HG03469 (cell line): ENCODE measurements at regions not wholly inside any gene's neighbourhood (a gene's known extent, or its start where the extent isn't known, plus 50 kb on each side); places are given as distances from the start of the nearest gene placed in this dataset.

ENCODE experiments used
- ATAC-seq: cut with Tn5 transposase; IDR thresholded peaks from one replicate; pipeline ENCODE4 v1.9.1; 2021; ENCODE audit warnings: mild to moderate bottlenecking, moderate library complexity, moderate number of reproducible peaks; ENCODE audit not compliant: unreplicated experiment

DNA sequence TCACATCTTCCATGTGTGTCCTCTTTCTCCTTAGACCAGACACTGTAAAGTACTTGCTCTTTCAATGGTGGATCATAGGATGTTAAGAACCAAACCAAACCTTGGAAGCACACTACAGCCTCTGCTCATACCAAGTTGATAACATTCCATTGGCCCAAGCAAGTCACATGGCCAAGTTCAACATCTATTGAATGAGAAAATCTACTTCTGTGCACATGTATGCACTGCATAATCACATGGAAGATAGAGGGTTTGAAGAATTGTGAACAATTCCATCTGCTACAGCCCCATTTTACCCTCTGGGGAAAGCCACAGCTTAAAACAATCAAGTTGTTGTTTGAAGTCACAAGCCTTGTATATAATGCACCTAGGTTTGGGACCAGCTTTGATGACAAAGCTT, 68.2 kb downstream of the MFAP3 start:
- no peak for ATAC-seq

DNA sequence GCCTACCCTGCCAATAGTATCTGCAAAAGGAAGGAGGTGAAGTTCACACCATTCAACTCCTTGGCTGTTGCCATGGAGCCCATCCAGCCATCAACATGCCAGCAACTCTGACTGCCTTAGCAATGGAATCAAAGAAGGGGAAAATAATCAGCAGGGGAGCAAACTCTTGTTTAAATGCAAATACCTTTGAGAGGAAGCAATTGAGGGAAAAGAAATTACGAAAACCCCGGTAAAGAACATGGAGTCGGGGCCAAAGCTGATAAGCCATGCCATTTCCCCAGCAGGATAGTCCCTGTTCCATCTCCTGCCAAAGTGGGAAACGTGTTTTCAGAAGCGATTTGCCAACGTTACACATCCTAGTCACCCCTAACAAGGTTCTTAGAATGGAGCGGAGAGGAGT, 69.0 kb downstream of the MFAP3 start:
- no peak for ATAC-seq

DNA sequence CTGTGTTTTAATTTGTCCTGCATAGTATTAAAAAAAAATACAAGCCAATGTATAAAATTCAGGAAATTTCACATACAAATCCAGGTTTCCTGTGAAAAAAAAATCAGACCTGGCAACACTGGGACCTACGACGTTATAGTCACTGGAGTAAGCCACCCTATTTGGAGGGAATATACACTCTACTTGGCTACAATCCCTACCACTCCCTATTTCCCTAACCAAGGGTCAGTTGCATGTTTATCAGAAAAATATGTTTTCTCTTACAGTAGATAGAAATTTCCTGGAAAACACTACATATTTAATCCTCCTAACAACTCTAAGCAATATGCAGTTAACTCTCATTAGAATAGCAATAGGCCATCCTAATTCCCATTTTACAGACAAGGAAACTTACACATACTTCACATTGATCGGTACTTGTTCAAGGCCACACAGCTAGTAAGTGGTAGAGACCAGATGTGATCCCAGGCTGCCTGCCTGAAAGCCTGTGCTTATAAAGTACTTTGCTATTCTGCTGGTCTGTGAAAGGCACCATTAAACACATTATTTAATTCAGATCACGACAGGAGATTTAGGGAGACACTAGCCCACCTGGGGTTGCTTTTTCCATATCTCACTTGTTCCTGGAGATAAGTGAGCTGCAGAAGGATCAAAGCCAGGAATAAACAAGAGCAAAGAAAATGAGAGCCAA, 70.8 kb downstream of the MFAP3 start:
- ATAC-seq: no peak

GRCh38 chr5:154110107-154110453, 71.3 kb downstream of the MFAP3 start:
- ATAC-seq: no peak

- no peak for ATAC-seq
These were observed 71.9 kb downstream of the MFAP3 start for GRCh38 chr5:154110716-154111115.

- ATAC-seq: no peak
These were observed 72.4 kb downstream of the MFAP3 start for GRCh38 chr5:154111214-154111613.

- peak; percentile 61 for ATAC-seq
These were observed 73.5 kb downstream of the MFAP3 start for GRCh38 chr5:154112255-154112654.

DNA sequence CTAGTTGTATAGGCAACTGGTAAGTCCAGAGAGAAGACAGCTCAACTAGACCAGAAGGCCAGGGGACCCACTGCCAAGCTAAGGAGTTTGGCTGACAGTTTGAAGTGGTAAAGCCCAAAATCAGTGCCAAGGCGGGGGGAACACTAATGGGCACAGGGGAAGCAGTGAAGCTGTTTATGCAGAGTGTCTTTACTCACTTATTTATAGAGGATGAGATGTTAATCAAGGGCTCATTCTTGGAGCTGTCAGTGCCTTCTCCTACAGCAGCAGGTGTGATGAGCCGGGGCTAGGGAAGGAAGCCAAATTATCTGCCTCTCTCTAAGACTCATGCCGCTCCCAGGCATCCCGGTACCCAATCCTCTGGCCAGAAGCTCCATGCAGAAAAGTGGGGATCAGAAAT, 75.2 kb upstream of the GALNT10 start:
- ATAC-seq: no peak

GRCh38 chr5:154117050-154117449, 73.5 kb upstream of the GALNT10 start:
- no peak for ATAC-seq

DNA sequence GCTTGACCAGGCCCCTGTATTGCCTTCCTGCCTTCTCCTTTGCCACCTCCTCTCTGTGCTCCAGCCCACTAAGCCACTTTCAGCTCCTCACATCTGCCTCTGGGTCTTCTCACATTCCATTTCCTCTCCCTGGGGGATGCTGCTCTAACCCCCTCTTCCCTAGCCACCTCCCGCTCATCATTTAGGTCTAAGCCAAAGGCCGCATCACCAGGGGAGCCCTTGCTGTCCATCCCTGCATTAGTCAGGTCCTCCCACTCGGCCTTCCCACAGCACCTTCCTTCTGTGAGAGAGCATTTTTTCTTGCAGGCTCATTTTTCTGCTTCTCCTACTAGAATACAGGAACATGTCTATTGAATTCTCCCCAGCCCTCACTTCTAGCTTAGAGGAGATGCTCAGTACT, 72.6 kb upstream of the GALNT10 start:
- no peak for ATAC-seq

DNA sequence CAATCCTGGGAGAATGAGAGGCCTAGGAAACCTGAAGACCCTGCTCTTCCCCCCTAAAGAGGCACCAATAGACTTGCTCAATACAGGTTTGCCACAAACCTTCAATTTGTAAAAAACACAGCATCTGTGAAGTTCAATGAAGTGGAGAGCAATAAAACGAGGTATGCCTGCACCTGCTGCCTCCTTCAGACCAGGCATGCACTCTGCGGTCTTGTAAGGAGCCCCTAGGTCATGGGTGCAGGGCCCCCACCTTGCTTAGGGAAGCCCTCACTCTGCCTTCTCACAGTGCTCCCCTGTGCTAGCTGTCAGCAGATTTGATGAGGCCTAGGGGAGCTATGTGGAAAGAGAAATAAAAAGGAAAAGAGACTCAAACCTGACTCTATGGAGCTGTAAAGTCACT, 72.1 kb upstream of the GALNT10 start:
- no peak for ATAC-seq

GRCh38 chr5:154118893-154119336, 71.6 kb upstream of the GALNT10 start:
- peak; percentile 59 for ATAC-seq

GRCh38 chr5:154129013-154129412, 61.5 kb upstream of the GALNT10 start:
- ATAC-seq: no peak

- ATAC-seq: no peak
These were observed 60.6 kb upstream of the GALNT10 start for GRCh38 chr5:154129921-154130320.

DNA sequence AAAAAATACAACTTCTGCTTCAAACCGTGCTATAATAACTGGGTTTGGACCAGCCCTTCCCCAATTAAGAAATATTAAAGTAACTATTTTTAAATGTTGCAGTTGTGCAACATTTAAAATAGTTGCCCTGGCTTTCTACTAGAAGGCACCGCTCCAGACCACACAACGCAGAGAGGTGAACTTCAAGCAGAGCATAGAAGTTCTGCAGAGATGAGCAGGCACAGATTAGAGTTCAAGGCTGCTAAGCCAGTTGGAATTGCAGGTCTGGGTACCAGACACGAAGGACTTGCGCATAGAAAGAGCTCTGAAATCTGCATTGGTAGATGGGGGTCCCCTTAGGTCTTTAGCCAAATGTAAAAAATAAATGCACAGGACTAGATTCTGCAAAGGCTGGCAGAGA, 58.7 kb upstream of the GALNT10 start:
- no peak for ATAC-seq

DNA sequence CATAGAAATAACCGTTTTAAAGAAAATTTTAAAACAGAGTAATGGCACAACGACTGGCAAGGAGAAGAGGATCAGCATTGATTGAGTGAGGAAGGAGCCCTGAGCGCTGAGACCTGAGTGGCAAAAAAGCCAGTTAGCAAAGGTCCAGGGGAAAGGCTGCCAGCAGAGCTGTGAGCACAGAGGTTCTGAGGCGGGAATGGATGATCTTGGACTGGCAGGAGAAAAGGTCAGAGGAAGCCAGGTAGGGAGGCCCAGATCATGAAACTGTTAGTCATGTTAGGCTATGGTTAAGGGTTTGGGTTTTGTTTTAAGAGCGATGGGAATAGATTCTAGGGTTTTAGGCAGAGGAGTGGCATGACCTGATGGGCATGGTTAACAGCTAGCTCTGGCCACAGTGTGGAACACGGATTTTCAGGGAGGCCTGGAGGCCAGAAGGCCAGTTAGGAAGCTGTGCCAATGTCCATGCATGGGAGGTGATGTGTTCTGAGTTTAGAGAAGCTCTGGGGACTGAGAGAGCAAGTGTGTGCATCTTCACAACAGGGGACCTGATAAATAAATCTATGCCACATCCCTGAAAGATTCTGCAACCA, 57.7 kb upstream of the GALNT10 start:
- ATAC-seq: no peak

DNA sequence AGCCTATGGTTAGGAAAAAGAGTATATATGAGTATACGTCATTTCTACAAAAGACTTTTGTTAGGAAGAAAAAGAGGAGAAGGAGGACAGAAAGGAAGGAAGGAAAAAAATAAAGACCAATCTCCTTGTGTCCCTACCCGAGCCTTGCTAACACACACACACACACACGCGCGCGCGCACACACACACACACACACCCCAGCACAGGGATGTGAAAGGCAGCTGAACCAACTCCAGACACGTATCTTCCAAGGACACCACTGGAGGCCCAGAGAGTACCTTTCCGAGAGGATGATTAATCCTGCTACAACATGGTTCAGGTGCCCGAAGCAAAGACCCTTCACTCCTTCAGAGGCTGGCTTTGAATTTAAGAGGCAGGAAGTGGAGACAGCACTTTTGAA, 56.9 kb upstream of the GALNT10 start:
- ATAC-seq: no peak

- ATAC-seq: no peak
These were observed 56.0 kb upstream of the GALNT10 start for GRCh38 chr5:154134499-154134898.

- ATAC-seq: no peak
These were observed 55.3 kb upstream of the GALNT10 start for GRCh38 chr5:154135125-154135817.

GRCh38 chr5:154136141-154136540, 54.4 kb upstream of the GALNT10 start:
- ATAC-seq: no peak

- no peak for ATAC-seq
These were observed 51.8 kb upstream of the GALNT10 start for GRCh38 chr5:154138701-154139100.

- no peak for ATAC-seq
These were observed 50.2 kb upstream of the GALNT10 start for GRCh38 chr5:154140381-154140780.
